SK-N-SH treated with all-trans-retinoic acid at 6 μM for 48 hours (cell line): ENCODE measurements at regions not wholly inside any gene's neighbourhood (a gene's known extent, or its start where the extent isn't known, plus 50 kb on each side); places are given as distances from the start of the nearest gene placed in this dataset.

ENCODE experiments used
- ATAC-seq: fragments of 200-7000 bp; cut with Tn5 transposase; 3 replicates; pipeline ENCODE4 v1.9.1; 2020; ENCODE audit warnings: mild to moderate bottlenecking, moderate library complexity
- BACH2 ChIP-seq: fragments of 250-450 bp; sonication (Bioruptor Pico); IDR thresholded peaks from 2 replicates; pipeline ENCODE4 v1.9.0; 2021; ENCODE audit warnings: mild to moderate bottlenecking, borderline replicate concordance
- CSDC2 ChIP-seq: fragments of 250-450 bp; sonication (Bioruptor Pico); IDR thresholded peaks from 2 replicates; pipeline ENCODE4 v1.5.0; 2020; ENCODE audit warnings: mild to moderate bottlenecking, moderate library complexity
- ESRRG ChIP-seq: fragments of 250-450 bp; sonication (Bioruptor Pico); IDR thresholded peaks from 2 replicates; pipeline ENCODE4 v1.6.1; 2021; ENCODE audit warnings: mild to moderate bottlenecking
- ISL1 ChIP-seq: fragments of 250-450 bp; sonication (Bioruptor Pico); IDR thresholded peaks from 2 replicates; pipeline ENCODE4 v2.1.2; 2022; ENCODE audit warnings: mild to moderate bottlenecking, moderate library complexity
- OSR1 ChIP-seq: fragments of 250-450 bp; sonication (Bioruptor Pico); IDR thresholded peaks from 2 replicates; pipeline ENCODE4 v1.8.0; 2022; ENCODE audit warnings: moderate library complexity, mild to moderate bottlenecking, inconsistent platforms
- PPARA ChIP-seq: fragments of 250-450 bp; sonication (Bioruptor Pico); IDR thresholded peaks from 2 replicates; pipeline ENCODE4 v1.5.0; 2020; ENCODE audit warnings: mild to moderate bottlenecking, borderline replicate concordance
- SNAI2 ChIP-seq: fragments of 250-450 bp; sonication (Bioruptor Pico); IDR thresholded peaks from 2 replicates; pipeline ENCODE4 v1.5.0; 2020; ENCODE audit warnings: mild to moderate bottlenecking, moderate library complexity
- TCF4 ChIP-seq: fragments of 250-450 bp; sonication (Bioruptor Pico); IDR thresholded peaks from 2 replicates; pipeline ENCODE4 v1.8.0; 2021; ENCODE audit warnings: mild to moderate bottlenecking, moderate library complexity, borderline replicate concordance
- TOX ChIP-seq: fragments of 250-450 bp; sonication (Bioruptor Pico); IDR thresholded peaks from 2 replicates; pipeline ENCODE4 v1.8.0; 2021; ENCODE audit warnings: mild to moderate bottlenecking, moderate library complexity, borderline replicate concordance
- ZC3H10 ChIP-seq: fragments of 250-450 bp; sonication (Bioruptor Pico); IDR thresholded peaks from 2 replicates; pipeline ENCODE4 v1.5.1; 2021; ENCODE audit warnings: mild to moderate bottlenecking, moderate library complexity
- ZFP3 ChIP-seq: fragments of 250-450 bp; sonication (Bioruptor Pico); IDR thresholded peaks from 2 replicates; pipeline ENCODE4 v1.5.0; 2020; ENCODE audit warnings: mild to moderate bottlenecking, moderate library complexity
- ZFP30 ChIP-seq: fragments of 450-650 bp; formaldehyde crosslinking; IDR thresholded peaks from 2 replicates; pipeline ENCODE4 v1.5.0; 2022; ENCODE audit warnings: mild to moderate bottlenecking, moderate library complexity
- ZNF565 ChIP-seq: fragments of 450-650 bp; formaldehyde crosslinking; conservative IDR thresholded peaks from 2 replicates; pipeline ENCODE4 v1.5.0; 2020; ENCODE audit warnings: low read depth, mild to moderate bottlenecking, moderate library complexity
- ZNF8 ChIP-seq: fragments of 450-650 bp; formaldehyde crosslinking; IDR thresholded peaks from 2 replicates; pipeline ENCODE4 v1.5.0; 2020; ENCODE audit warnings: mild to moderate bottlenecking, moderate library complexity
- TF ChIP-seq, protein P1 (sequence below): fragments of 250-450 bp; sonication (Bioruptor Pico); IDR thresholded peaks from 2 replicates; pipeline ENCODE4 v1.5.1; 2020; ENCODE audit warnings: low read depth, mild to moderate bottlenecking, moderate library complexity
- TF ChIP-seq, protein P2 (sequence below): fragments of 250-450 bp; sonication (Bioruptor Pico); IDR thresholded peaks from 2 replicates; pipeline ENCODE4 v1.5.1; 2021; ENCODE audit warnings: mild to moderate bottlenecking, moderate library complexity
- TF ChIP-seq, protein P3 (sequence below): fragments of 250-450 bp; sonication (Bioruptor Pico); IDR thresholded peaks from 2 replicates; pipeline ENCODE4 v1.8.0; 2021; ENCODE audit warnings: low read depth, mild to moderate bottlenecking, moderate library complexity, borderline replicate concordance
- TF ChIP-seq, protein P4 (sequence below): fragments of 250-450 bp; sonication (Bioruptor Pico); IDR thresholded peaks from 2 replicates; pipeline ENCODE4 v1.8.0; 2020; ENCODE audit warnings: mild to moderate bottlenecking, moderate library complexity, borderline replicate concordance

DNA sequence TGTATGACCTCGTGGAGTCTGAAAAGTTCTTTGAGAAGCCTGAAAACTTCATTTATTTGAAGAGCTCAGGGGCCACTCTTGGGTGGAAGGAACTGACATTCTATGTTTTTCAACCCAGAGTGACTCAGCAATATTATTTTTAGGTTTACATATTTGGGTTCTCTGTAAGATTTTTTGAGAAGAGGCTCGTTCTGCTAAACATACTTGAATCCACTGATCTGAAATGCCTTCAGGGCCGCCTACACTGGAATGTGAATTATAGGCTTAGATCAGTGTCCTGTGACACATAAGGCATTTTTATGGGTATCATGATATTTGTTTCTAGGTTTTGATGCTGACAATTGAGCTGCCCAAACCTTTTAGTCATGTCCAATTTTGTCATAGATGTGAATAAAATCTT lies 86.2 kb downstream of the PSAT1 start:
- TF ChIP-seq ISL1 (CRISPR knock-in tag) (no peak), ESRRG (no peak), ZNF565 (CRISPR knock-in tag) (no peak), ZFP30 (CRISPR knock-in tag) (no peak), BACH2 (CRISPR knock-in tag) (no peak), CSDC2 (CRISPR knock-in tag) (no peak), ZC3H10 (CRISPR knock-in tag) (no peak)
- TF ChIP-seq, protein P1, sequence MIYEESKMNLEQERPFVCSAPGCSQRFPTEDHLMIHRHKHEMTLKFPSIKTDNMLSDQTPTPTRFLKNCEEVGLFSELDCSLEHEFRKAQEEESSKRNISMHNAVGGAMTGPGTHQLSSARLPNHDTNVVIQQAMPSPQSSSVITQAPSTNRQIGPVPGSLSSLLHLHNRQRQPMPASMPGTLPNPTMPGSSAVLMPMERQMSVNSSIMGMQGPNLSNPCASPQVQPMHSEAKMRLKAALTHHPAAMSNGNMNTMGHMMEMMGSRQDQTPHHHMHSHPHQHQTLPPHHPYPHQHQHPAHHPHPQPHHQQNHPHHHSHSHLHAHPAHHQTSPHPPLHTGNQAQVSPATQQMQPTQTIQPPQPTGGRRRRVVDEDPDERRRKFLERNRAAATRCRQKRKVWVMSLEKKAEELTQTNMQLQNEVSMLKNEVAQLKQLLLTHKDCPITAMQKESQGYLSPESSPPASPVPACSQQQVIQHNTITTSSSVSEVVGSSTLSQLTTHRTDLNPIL (CRISPR knock-in tag): no peak
- TF ChIP-seq, all 23 proteins: peak for 0
- no peak for ATAC-seq

DNA sequence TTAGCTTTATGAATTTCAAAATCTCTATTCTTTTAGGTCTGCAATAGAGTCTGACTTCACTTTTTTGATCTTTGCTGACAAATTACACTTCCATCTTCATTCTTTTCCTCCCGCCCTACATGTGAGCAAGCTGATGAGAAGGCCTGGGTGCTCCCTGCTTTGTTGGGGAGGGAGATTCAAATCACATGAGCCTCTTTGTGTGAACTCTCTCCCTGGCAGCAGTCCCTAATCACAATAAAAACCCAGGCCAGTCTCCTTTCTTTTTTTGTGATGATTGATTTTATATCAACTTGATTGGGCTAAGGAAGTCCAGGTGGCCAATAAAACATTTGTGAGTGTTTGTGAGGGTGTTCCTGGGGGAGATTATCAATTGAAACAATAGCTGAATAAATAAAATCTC lies 89.4 kb downstream of the PSAT1 start:
- TF ChIP-seq PPARA (CRISPR knock-in tag) (no peak), CSDC2 (CRISPR knock-in tag) (no peak), ZNF565 (CRISPR knock-in tag) (no peak), ZC3H10 (CRISPR knock-in tag) (no peak), TCF4 (CRISPR knock-in tag) (no peak), BACH2 (CRISPR knock-in tag) (no peak), ISL1 (CRISPR knock-in tag) (no peak)
- TF ChIP-seq, protein P1 (CRISPR knock-in tag): no peak
- TF ChIP-seq, protein P2, sequence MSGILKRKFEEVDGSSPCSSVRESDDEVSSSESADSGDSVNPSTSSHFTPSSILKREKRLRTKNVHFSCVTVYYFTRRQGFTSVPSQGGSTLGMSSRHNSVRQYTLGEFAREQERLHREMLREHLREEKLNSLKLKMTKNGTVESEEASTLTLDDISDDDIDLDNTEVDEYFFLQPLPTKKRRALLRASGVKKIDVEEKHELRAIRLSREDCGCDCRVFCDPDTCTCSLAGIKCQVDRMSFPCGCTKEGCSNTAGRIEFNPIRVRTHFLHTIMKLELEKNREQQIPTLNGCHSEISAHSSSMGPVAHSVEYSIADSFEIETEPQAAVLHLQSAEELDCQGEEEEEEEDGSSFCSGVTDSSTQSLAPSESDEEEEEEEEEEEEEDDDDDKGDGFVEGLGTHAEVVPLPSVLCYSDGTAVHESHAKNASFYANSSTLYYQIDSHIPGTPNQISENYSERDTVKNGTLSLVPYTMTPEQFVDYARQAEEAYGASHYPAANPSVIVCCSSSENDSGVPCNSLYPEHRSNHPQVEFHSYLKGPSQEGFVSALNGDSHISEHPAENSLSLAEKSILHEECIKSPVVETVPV (CRISPR knock-in tag): no peak

DNA sequence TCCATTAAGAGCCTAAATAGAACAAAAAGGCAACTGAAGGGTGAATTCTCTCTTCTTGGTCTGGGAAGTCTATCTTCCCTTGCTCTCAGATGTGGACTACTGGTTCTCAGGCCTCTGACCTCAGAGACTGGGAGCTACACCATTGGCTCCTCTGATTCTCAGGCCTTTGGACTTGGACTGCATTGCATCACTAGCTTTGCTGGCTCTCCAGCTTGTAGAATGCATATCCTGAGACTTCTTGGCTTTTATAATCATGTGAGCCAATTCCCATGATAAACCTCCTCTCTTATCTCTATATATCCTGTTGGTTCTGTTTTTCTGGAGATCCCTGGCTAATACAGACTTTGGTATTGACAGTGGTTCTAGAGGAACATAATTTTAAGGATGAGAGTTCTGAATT lies 89.8 kb downstream of the PSAT1 start:
- TF ChIP-seq ZFP3 (CRISPR knock-in tag): no peak
- TF ChIP-seq, protein P2 (CRISPR knock-in tag): no peak
- no peak for TF ChIP-seq OSR1 (CRISPR knock-in tag)
- TF ChIP-seq, protein P3, sequence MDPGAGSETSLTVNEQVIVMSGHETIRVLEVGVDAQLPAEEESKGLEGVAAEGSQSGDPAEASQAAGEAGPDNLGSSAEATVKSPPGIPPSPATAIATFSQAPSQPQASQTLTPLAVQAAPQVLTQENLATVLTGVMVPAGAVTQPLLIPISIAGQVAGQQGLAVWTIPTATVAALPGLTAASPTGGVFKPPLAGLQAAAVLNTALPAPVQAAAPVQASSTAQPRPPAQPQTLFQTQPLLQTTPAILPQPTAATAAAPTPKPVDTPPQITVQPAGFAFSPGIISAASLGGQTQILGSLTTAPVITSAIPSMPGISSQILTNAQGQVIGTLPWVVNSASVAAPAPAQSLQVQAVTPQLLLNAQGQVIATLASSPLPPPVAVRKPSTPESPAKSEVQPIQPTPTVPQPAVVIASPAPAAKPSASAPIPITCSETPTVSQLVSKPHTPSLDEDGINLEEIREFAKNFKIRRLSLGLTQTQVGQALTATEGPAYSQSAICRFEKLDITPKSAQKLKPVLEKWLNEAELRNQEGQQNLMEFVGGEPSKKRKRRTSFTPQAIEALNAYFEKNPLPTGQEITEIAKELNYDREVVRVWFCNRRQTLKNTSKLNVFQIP (CRISPR knock-in tag): no peak
- TF ChIP-seq CSDC2 (CRISPR knock-in tag): no peak
- TF ChIP-seq ISL1 (CRISPR knock-in tag): no peak
- TF ChIP-seq ESRRG: no peak
- TF ChIP-seq ZC3H10 (CRISPR knock-in tag): no peak
- TF ChIP-seq BACH2 (CRISPR knock-in tag): no peak
- no peak for TF ChIP-seq ZFP30 (CRISPR knock-in tag)
- no peak for TF ChIP-seq ZNF8 (CRISPR knock-in tag)
- no peak for TF ChIP-seq SNAI2 (CRISPR knock-in tag)
- TF ChIP-seq, protein P1 (CRISPR knock-in tag): no peak
- ATAC-seq: no peak

More for the DNA sequence above, 89.4 kb downstream of the PSAT1 start:
- no peak for ATAC-seq

DNA sequence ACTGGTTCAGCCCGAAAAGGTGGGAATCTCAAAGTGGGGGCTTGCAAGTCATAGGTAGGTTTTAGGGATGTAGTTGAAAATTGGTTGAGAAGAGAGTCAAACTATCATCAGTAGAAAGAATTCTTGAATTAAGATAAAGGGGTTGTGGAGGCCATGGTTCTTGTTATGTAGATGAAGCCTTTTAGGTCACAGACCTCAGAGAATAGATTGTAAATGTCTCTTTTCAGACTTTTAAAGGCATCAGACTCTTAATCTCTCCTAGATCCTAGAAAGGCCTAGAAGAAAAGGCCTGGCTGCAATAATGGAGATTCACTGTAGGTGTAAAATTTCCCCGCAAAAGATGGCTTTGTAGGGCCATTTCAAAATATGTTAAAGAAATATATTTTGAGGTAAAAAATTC lies 96.4 kb downstream of the PSAT1 start:
- no peak for ATAC-seq
- TF ChIP-seq ZNF8 (CRISPR knock-in tag): no peak
- TF ChIP-seq, protein P4, sequence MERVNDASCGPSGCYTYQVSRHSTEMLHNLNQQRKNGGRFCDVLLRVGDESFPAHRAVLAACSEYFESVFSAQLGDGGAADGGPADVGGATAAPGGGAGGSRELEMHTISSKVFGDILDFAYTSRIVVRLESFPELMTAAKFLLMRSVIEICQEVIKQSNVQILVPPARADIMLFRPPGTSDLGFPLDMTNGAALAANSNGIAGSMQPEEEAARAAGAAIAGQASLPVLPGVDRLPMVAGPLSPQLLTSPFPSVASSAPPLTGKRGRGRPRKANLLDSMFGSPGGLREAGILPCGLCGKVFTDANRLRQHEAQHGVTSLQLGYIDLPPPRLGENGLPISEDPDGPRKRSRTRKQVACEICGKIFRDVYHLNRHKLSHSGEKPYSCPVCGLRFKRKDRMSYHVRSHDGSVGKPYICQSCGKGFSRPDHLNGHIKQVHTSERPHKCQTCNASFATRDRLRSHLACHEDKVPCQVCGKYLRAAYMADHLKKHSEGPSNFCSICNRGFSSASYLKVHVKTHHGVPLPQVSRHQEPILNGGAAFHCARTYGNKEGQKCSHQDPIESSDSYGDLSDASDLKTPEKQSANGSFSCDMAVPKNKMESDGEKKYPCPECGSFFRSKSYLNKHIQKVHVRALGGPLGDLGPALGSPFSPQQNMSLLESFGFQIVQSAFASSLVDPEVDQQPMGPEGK (CRISPR knock-in tag): no peak
- TF ChIP-seq, protein P2 (CRISPR knock-in tag): no peak
- no peak for TF ChIP-seq ISL1 (CRISPR knock-in tag)
- TF ChIP-seq ZFP3 (CRISPR knock-in tag): no peak
- TF ChIP-seq ESRRG: no peak
- TF ChIP-seq ZC3H10 (CRISPR knock-in tag): no peak
- TF ChIP-seq TOX: no peak
- TF ChIP-seq, protein P1 (CRISPR knock-in tag): no peak
